ENCODE measurements at regions not wholly inside any gene's neighbourhood (a gene's known extent, or its start where the extent isn't known, plus 50 kb on each side); places are given as distances from the start of the nearest gene placed in this dataset.

DNA sequence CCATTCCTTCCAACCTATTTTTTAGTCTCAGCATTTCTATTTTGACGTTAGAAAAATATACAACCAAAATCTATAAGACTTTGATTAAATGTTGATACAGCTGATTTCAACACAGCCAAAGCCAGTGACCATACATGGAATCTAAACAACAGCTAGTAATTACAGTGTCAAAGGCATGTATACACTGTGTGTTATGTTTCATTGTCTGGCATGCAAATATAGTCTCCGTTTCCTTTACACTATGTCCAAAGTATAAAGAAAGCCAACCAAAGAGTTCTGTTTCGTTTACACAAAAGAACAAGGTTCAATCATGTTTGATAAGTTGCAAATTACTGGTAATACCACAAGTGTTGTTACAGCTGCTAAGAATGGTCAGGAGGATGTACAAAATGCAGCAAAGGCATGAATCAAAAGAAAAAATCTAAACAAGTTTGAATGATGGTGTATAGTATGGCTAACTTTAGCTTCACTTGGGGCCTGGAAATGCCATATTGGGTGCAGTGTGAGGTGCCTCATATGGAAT, 268.3 kb upstream of the FERD3L start (continued):
- TF ChIP-seq, protein P1, sequence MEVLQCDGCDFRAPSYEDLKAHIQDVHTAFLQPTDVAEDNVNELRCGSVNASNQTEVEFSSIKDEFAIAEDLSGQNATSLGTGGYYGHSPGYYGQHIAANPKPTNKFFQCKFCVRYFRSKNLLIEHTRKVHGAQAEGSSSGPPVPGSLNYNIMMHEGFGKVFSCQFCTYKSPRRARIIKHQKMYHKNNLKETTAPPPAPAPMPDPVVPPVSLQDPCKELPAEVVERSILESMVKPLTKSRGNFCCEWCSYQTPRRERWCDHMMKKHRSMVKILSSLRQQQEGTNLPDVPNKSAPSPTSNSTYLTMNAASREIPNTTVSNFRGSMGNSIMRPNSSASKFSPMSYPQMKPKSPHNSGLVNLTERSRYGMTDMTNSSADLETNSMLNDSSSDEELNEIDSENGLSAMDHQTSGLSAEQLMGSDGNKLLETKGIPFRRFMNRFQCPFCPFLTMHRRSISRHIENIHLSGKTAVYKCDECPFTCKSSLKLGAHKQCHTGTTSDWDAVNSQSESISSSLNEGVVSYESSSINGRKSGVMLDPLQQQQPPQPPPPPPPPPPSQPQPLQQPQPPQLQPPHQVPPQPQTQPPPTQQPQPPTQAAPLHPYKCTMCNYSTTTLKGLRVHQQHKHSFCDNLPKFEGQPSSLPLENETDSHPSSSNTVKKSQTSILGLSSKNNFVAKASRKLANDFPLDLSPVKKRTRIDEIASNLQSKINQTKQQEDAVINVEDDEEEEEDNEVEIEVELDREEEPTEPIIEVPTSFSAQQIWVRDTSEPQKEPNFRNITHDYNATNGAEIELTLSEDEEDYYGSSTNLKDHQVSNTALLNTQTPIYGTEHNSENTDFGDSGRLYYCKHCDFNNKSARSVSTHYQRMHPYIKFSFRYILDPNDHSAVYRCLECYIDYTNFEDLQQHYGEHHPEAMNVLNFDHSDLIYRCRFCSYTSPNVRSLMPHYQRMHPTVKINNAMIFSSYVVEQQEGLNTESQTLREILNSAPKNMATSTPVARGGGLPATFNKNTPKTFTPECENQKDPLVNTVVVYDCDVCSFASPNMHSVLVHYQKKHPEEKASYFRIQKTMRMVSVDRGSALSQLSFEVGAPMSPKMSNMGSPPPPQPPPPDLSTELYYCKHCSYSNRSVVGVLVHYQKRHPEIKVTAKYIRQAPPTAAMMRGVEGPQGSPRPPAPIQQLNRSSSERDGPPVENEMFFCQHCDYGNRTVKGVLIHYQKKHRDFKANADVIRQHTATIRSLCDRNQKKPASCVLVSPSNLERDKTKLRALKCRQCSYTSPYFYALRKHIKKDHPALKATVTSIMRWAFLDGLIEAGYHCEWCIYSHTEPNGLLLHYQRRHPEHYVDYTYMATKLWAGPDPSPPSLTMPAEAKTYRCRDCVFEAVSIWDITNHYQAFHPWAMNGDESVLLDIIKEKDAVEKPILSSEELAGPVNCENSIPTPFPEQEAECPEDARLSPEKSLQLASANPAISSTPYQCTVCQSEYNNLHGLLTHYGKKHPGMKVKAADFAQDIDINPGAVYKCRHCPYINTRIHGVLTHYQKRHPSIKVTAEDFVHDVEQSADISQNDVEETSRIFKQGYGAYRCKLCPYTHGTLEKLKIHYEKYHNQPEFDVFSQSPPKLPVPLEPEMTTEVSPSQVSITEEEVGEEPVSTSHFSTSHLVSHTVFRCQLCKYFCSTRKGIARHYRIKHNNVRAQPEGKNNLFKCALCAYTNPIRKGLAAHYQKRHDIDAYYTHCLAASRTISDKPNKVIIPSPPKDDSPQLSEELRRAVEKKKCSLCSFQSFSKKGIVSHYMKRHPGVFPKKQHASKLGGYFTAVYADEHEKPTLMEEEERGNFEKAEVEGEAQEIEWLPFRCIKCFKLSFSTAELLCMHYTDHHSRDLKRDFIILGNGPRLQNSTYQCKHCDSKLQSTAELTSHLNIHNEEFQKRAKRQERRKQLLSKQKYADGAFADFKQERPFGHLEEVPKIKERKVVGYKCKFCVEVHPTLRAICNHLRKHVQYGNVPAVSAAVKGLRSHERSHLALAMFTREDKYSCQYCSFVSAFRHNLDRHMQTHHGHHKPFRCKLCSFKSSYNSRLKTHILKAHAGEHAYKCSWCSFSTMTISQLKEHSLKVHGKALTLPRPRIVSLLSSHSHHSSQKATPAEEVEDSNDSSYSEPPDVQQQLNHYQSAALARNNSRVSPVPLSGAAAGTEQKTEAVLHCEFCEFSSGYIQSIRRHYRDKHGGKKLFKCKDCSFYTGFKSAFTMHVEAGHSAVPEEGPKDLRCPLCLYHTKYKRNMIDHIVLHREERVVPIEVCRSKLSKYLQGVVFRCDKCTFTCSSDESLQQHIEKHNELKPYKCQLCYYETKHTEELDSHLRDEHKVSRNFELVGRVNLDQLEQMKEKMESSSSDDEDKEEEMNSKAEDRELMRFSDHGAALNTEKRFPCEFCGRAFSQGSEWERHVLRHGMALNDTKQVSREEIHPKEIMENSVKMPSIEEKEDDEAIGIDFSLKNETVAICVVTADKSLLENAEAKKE (CRISPR knock-in tag; IDR thresholded peaks at IDR 0.05), result no peak
- no peak for TF ChIP-seq STAT1 (IDR thresholded peaks at IDR 0.05; ENCODE audit: unreplicated experiment)

DNA sequence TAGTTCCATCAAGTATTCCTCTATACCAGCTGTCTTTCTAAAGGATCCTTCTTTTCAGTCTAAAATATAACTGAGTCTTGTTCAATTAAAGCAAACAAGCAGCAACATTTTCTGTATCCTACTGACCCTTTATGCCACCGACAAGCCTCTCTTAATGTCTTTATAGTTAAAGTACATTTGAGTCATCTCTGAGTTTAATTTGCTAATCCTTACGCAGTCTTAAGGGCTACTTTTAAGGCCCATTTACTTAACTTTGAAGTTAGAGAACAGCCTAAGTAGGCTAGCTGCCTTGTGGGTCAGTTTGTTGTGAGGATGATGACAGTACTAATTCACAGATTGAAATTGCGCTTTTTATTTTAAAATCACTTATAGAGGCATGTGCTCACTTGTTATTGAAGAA, 265.5 kb upstream of the FERD3L start:
- no peaks in the 10 kb centered on the region for H3K27me3 ChIP-seq (ENCODE audit: insufficient read depth)
- Mint-ChIP-seq H3K4me1 (peaks cover 29% of the 10 kb centered on the region), H3K4me3 (no peak overlapping the region), H3K27me3 (ENCODE audit: insufficient read depth, low read depth, poor library complexity) (no peaks in the 10 kb centered on the region), H3K9me3 (no peaks in the 10 kb centered on the region), H3K27ac (no peak overlapping the region), H3K36me3 (ENCODE audit: low read depth) (no peaks in the 10 kb centered on the region)
- H3K27ac ChIP-seq (ENCODE audit: low read depth), result no peak overlapping the region
- H2AFZ ChIP-seq, result no peak overlapping the region
- H4K20me1 ChIP-seq (replicated peaks; ENCODE audit: insufficient read depth), result no peaks in the 10 kb centered on the region
- no peak for ATAC-seq
- DNase-seq (ENCODE audit: low spot score), result no peak
- no peaks in the 10 kb centered on the region for H3K36me3 ChIP-seq (ENCODE audit: insufficient read depth)
- no peak overlapping the region for H3K4me2 ChIP-seq
- no peaks in the 10 kb centered on the region for H3K79me2 ChIP-seq (replicated peaks; ENCODE audit: insufficient read depth)
- H3K4me3 ChIP-seq, result no peak overlapping the region
- H3F3A ChIP-seq (replicated peaks; ENCODE audit: low read depth), result no peaks in the 10 kb centered on the region
- no peaks in the 10 kb centered on the region for H3K9me2 ChIP-seq (ENCODE audit: insufficient read depth)
- H3K4me1 ChIP-seq (ENCODE audit: insufficient read depth), result peaks cover 34% of the 10 kb centered on the region
- no peak for TF ChIP-seq JUNB (IDR thresholded peaks at IDR 0.05; ENCODE audit: unreplicated experiment)
- no peak for TF ChIP-seq POLR2AphosphoS5 (IDR thresholded peaks at IDR 0.05; ENCODE audit: low read depth)
- no peak for TF ChIP-seq NANOG (IDR thresholded peaks at IDR 0.05; ENCODE audit: borderline replicate concordance)
- TF ChIP-seq CREB1 (CRISPR knock-in tag; IDR thresholded peaks at IDR 0.05; ENCODE audit: low read depth), result no peak
- no peak for TF ChIP-seq ZNF114 (CRISPR knock-in tag; IDR thresholded peaks at IDR 0.05)
- TF ChIP-seq EZH2 (IDR thresholded peaks at IDR 0.05; ENCODE audit: low read depth, unreplicated experiment), result no peak
- TF ChIP-seq, protein P1 (CRISPR knock-in tag; IDR thresholded peaks at IDR 0.05), result no peak
- TF ChIP-seq EZH2phosphoT487 (IDR thresholded peaks at IDR 0.05; ENCODE audit: unreplicated experiment), result no peak
